ENCODE measurements at regions not wholly inside any gene's neighbourhood (a gene's known extent, or its start where the extent isn't known, plus 50 kb on each side); places are given as distances from the start of the nearest gene placed in this dataset.
A peak's percentile ranks its signal among the peaks of the same experiment; 100 is the strongest.
"Not testable (repeated sequence)": the region's sequence is repeated elsewhere in the genome, so short reads cannot be mapped to it uniquely, and the experiment has no call there.

DNA sequence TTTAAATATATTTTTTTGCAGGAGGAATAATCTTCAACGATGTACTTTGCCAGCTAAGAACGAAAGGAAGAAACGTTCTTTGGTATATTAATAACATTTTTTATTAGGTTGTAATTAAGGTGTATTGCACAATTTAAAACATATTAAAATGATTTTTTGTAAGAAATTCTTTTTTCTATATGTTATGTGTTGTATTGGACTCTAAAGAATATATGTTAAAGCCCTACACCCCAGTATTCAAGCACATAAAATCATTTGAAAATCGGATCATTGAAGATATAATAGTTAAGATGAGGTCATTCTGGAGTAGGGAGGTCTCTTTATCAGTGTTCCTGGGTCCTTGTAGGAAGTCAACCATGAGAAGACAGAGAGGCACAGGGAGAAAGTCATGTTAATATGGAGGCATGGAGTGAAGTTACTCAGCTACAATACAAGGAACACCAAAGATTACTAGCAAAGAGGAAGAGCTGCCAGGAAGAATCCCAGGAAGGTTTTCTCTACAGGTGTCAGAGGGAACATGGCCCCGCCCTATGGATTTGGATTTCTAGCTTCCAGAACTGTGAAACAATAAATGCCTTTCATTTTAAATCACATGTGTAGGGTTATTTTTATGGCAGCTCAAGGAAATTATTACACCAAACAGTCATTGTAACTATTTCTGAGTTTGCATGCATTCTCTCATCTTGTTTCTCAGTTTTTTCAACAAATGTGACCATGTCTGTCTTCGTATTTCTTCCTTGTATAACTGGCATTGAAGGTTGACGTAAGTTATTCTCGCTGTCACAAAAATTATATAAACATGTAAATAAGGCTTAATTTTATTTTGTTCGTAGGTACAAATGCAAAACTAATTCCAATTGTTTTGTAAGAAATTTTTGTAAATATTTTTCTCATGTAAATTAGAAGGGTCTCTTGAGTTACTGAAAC, 75.4 kb upstream of the VPREB1 start:
- no peak for DNase-seq (ENCODE audit: low read depth)

DNA sequence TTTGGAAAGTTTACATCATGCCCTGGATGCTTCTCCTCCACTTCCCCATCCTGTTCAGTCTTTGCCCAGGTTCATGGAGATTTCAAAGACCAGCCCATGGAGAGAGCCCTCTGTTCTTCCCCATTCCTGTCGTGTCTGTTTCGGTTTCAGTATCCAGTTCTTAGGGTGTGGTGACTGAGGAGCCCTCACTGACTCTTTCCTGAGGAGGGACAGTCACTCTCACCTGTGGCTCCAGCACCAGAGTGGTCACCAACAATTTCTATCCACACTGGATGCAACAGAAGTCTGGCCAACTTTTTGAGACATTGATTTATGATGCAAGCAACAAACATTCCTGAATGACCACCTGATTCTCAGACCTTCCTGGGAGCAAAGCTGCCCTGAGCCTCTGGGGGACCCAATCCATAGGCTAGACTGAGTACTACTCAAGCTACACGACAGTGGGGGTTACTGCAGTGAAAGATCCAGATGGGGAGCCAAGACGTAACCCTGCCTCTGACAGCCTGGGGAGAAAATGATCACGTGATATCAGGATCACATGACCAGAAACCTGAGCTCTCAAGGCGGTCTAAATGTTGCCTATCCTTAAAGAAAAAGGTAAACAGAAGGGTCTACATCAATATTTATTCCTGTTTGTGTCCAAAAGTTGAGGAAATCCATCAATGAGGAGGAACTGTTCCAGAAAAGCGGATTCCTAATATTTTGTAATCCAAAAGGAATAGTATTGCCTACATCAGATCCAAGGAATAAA, 76.2 kb upstream of the VPREB1 start:
- DNase-seq (ENCODE audit: low read depth), result peak; percentile 61

DNA sequence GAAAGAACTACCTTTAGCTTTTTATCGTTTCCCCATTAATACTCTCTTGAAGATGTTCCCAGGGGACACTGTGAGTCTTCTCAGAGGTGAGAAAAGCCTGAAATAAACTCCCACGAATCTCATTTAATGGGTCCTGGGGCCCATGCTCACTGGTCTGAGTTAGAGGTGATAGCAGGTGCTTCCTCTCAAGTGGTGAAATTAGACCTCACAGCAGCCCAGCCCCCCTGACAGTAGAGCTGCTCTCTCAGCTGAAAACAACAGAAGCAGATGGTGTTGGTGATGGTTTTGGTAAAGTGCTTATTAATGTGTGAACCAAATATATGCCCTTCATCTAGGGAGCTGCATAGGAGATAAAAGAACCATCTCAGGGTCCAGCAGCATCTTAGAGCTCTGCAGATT, 76.8 kb upstream of the VPREB1 start:
- no peak for DNase-seq (ENCODE audit: low read depth)

DNA sequence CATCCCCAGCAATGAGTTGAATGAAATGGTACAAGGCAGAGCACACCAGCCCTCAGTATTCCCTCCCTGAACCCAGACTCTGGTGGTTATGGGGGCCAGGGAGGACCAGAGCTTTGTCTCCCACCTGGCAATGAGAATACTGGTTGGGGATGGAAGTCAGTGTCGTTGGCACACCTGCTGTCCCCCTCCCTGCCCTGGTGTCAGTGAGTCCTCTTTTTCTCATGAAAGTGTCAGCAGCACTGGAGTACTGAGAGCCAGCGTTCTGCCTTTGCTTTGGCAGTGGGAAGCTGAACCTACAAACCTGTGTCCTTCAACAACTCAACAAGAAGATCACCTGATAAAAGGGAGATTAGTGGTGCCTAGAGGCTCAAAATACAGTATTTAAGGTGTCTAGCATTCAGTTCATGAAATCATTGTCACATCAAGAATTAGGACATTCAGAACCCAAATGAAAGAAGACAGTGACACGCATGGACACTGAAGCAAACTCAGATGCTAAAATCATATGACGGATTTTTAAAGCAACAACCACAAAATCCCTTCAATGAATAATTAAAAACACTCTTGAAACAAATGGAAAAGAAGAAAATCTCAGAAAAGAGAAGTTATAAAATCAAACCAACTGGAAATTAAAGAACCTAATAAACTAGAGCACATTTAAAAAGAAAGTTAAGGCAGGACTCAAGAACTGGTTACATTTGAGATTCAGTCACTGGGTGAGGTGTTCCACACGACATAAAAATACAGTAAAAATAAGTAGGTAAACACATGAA, 77.5 kb upstream of the VPREB1 start:
- no peak for DNase-seq (ENCODE audit: low read depth)

- no peak for DNase-seq (ENCODE audit: low read depth)
Measured at GRCh38 chr22:22165936-22166710, 78.5 kb upstream of the VPREB1 start.

DNA sequence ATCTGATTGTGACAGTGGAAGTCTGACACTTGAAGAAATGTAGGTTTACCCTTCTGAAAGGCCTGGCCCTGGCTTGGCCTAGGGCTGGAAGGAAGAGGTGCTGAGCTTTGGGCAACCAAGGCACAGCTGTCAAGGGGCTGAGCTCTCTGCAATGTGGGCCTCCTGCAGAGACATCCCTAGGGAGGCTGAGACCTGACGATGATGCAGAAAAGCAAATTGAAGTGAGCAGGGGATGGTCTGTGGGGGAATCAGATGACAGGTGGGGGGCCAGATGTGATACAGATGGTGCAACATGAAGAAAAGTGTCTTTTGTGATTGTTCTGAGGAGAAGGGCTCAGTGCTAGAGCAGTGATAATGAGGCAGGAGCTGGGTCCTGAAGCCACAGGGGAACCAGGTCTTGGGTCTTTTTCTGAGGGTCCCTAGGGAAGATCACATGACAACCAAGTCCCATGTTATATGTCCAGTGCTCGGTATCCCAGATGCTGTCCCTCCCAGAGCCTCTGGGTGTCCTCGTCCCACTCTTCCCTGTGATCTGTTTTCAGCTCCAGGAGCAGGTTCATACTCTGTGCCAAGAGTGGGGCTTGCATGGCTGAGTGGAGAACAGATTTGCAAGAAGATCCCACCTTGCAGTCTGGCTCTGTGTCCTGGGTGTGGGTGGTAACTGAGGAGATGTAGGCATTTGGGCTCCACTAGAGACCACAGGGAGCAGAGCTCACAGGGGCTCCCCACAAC, 79.9 kb upstream of the VPREB1 start:
- no peak for DNase-seq (ENCODE audit: low read depth)

- no peak for DNase-seq (ENCODE audit: low read depth)
Measured at GRCh38 chr22:22161924-22162851, 82.4 kb upstream of the VPREB1 start.

DNA sequence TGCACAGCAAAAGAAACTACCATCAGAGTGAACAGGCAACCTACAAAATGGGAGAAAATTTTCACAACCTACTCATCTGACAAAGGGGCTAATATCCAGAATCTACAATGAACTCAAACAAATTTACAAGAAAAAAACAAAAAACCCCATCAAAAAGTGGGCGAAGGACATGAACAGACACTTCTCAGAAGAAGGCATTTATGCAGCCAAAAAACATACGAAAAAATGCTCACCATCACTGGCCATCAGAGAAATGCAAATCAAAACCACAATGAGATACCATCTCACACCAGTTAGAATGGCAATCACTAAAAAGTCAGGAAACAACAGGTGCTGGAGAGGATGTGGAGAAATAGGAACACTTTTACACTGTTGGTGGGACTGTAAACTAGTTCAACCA, 83.8 kb upstream of the VPREB1 start:
- DNase-seq (ENCODE audit: low read depth), result not testable (repeated sequence)

DNA sequence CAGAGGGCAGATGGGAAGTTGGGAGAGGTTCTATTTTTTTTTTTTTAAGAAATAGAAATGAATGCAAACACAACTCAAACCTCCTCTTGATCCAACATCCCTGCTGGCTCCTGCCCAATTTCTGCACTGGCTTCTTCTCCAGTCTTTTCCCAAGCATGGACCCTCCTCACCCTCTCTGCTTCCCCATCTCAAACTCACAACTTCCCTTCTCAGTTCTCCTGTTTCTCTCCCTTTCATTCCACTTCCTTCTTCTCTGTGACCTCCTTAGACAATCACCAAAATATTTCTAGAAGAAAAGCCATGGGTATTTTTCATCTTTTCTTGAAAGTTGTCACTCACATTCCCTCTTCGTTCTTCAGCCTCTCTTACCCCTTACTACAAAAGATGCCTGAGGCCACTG, 85.2 kb upstream of the VPREB1 start:
- DNase-seq (ENCODE audit: low read depth), result no peak

GRCh38 chr22:22158965-22159364, 85.6 kb upstream of the VPREB1 start:
- DNase-seq (ENCODE audit: low read depth), result no peak

- DNase-seq (ENCODE audit: low read depth), result no peak
Measured at GRCh38 chr22:22158207-22158816, 86.3 kb upstream of the VPREB1 start.

DNA sequence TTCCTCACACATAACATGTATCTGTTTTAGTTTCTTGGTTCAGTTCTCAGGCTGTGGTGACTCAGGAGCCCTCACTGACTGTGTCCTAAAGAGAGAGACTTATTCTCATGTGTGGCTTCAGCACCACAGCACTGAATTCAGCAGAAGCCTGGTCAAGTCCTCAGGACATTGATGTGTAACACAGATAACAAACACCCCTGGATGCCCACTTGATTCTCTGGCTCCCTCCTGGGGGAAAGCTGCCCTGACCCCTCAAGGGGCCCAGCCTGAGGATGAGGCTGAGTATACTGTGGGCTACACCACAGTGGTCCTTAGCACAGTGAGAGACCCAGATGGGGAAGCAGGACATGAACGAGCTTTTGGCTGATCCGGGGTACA, 87.2 kb upstream of the VPREB1 start:
- no peak for DNase-seq (ENCODE audit: low read depth)

- peak; percentile 80 for DNase-seq (ENCODE audit: low read depth)
Measured at GRCh38 chr22:22156716-22157347, 87.8 kb upstream of the VPREB1 start.

- DNase-seq (ENCODE audit: low read depth), result no peak
Measured at GRCh38 chr22:22156348-22156715, 88.3 kb upstream of the VPREB1 start.

GRCh38 chr22:22155607-22156006, 89.0 kb upstream of the VPREB1 start:
- no peak for DNase-seq (ENCODE audit: low read depth)

GRCh38 chr22:22155146-22155545, 89.4 kb upstream of the VPREB1 start:
- no peak for DNase-seq (ENCODE audit: low read depth)

DNA sequence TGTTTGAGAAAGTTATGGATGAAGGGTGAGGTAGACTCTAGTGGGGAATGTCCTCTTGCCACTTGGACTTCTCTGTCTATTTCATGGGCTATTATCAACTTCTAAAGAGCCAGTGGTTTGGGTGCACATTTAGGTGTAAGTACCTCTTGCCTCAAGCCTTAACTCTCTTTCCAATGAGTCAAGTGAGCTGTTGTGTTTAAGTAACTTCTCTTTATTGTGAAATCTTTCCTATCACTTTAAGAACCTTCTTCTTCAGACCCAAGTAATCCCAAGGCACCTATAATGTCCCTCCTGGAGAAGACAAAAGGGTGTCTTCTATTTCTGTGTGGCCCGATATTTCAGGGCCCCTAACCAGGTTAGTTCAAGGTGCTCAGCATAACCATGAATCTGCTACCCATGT, 90.5 kb upstream of the VPREB1 start:
- DNase-seq (ENCODE audit: low read depth), result no peak

DNA sequence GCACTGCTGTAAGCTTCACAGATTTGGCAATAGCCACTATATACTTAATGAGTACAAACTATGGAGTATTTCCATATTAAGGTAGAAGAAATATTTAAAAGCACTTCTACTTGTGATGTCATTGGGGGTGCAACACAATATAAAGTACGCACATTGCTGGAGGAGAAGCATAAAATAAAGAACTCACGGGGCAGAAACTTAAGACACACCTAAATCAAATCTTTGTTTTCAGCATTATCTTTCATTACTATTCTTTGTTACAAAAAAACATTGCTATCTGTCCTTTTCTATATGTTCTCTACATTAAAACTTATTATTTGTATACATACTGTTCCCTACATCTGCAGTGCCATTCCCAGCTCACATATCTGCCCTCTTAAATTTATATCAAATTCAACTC, 93.3 kb upstream of the VPREB1 start:
- DNase-seq (ENCODE audit: low read depth), result no peak

- no peak for DNase-seq (ENCODE audit: low read depth)
Measured at GRCh38 chr22:22150457-22150856, 94.1 kb upstream of the VPREB1 start.
